IPS DF 19.7 (cell line): ENCODE measurements at regions not wholly inside any gene's neighbourhood (a gene's known extent, or its start where the extent isn't known, plus 50 kb on each side); places are given as distances from the start of the nearest gene placed in this dataset.
A peak's percentile ranks its signal among the peaks of the same experiment; 100 is the strongest.
"Not testable (repeated sequence)": the region's sequence is repeated elsewhere in the genome, so short reads cannot be mapped to it uniquely, and the experiment has no call there.

ENCODE experiments used
- DNase-seq: peaks from one replicate; pipeline ENCODE4 v3.0.0-alpha.2; 2013; ENCODE audit warnings: low read depth, low spot score

- DNase-seq = no peak
Observed at GRCh38 chr2:12613137-12613835, 103.5 kb upstream of the TRIB2 start.

DNA sequence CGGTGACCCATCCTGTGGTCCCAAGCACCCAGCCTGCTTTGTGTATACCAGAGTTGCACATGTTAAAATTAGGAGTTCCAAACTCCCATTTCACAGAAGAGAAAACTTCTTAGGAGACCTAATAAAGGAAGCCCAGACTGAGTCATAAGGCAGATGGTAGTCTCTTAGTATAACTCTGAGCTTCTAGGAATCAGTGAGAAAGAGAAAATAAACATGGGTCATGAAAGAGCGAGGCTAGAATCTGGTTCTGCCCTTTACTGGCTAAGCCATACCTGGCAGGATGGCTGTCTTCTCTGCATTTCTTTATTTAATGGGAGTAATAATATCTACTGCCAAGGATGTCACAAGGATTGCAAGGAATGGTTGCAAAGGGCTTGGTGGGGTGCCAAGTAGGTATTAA lies 101.2 kb upstream of the TRIB2 start:
- no peak for DNase-seq

GRCh38 chr2:12616456-12617156 lies 100.1 kb upstream of the TRIB2 start:
- DNase-seq = no peak

- DNase-seq = no peak
Observed at GRCh38 chr2:12617366-12617765, 99.4 kb upstream of the TRIB2 start.

DNA sequence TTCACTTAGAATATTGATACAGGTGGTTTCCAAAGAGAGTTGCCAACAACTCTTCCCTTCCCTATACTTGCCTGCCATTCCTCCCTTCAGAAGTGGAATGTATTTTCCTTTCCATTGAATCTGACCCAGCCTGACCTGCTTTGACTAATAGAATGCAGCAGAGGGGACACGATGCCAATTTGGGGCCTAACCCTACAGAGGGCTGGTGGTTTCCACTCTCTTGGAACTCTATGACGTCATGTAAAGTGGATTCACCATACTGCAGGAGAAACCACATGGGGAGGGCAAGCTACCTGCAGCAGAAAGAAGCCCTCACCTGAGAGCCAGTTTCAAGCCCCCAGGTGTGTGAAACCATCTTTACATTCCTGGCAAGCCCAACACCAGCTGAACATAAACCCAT lies 98.9 kb upstream of the TRIB2 start:
- no peak for DNase-seq

DNA sequence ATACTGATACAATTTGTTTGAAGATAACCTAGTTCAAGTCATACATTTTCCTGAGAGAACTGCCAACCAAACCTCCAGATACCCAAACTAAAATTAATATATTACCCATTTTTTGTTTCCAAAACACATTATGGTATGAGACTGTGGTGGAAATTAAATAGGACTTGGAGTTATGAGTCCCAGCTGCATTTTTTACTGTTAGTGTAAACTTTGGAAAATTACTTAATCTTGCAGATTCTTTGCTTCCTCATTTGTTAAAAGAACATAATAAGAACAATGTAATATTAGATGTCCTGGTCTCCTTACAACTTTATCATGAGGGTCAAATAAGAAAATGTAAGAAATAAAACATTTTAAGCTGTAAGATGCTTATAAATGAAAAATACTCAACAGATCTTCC lies 98.2 kb upstream of the TRIB2 start:
- no peak for DNase-seq

DNA sequence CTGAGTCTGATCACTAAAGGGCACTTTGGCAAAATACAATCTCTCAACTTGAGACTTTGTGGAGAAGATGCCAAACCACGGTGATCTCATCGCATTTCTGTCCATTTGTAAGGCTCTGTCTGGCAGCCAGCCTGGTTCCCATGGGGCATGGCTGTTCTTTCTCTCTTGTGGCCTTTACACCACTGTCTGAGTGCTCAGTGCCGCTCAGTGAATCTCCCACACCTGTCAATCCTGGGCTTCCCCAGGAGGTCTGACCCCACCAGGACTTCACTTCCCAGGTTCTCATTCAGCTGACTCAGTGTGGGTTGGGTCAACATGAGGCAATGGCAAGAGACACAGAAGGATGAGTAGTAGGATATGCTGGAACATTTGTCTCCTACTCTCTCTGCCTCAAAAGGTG lies 96.8 kb upstream of the TRIB2 start:
- no peak for DNase-seq

- DNase-seq = no peak
Observed at GRCh38 chr2:12620759-12621158, 96.0 kb upstream of the TRIB2 start.

- DNase-seq = no peak
Observed at GRCh38 chr2:12623051-12623450, 93.7 kb upstream of the TRIB2 start.

- DNase-seq = no peak
Observed at GRCh38 chr2:12624384-12624783, 92.4 kb upstream of the TRIB2 start.

- DNase-seq = peak; percentile 40
Observed at GRCh38 chr2:12624905-12625598, 91.7 kb upstream of the TRIB2 start.

- DNase-seq = not testable (repeated sequence)
Observed at GRCh38 chr2:12628541-12628940, 88.2 kb upstream of the TRIB2 start.

DNA sequence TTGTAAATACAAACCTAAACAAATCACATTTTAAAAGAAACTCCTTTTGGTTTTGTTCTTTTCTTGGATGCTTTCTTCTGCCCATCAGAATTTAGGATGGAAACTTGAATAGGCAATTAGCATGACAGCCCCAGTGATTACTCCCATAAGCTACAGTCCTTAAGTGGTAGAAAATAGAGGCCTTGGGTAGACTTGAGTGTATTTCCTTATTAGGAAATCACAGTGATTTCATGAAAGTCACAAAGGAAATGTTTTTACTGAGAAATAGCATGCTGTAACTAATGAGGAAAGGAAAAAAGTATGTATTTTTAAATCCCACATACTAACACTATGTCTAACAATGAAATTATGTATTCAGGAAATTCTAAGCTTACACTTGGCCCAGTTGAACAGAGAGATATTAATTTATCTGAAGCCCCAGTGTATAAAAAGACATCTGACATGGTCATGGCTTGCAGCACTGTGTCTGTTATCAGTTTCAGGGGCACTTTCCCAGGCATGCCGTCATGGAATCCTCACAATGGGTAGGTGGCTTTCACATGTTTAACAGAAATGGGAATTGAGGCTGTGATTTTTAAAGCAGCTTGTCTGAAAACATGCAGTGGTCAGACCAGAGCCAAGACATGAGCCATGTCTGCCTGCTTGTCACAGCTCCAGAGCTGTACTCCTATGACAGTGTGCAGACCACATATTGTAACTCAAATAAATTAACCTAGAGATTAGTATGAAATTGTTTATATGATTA lies 79.7 kb upstream of the TRIB2 start:
- DNase-seq = no peak

- DNase-seq = no peak
Observed at GRCh38 chr2:12637754-12638153, 79.0 kb upstream of the TRIB2 start.

- DNase-seq = no peak
Observed at GRCh38 chr2:12641441-12641840, 75.3 kb upstream of the TRIB2 start.

DNA sequence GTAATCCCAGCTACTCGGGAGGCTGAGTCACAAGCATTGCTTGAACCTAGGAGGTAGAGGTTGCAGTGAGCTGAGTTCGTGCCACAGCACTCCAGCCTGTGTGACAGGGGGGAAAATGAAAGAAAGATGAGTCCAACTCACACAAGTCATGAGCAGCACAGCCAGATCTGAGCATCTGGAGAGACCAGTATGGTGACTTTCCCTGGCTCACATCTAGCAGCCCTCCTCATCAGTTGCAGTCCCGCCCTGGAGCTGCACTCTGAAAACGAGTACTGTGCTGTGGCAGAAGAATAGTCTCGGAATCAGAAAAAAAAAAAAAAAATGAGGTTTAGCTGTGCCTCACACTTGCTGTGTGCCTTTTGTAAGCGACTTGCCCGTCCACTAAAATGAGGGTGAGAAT lies 74.4 kb upstream of the TRIB2 start:
- no peak for DNase-seq

DNA sequence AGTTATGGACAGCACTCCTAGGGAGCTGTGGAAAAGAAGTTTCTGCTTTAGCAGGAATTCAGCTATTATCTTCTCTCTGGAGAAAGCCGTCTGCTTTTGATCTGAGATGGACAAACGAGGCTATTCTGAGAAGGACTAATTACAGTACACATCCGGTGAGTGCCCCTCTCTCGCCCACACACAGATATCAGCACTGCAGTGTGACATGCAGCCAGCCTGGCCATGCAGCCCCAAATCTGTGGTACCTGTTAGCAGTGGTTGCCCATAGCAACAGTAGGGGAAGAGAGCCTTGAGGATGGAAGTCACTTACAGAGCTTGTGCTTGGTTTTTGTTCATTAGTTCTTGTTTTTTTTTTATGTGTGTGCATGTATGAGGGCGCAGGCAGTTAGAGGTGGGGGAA lies 73.9 kb upstream of the TRIB2 start:
- DNase-seq = no peak

- DNase-seq = no peak
Observed at GRCh38 chr2:12649602-12650400, 66.9 kb upstream of the TRIB2 start.

DNA sequence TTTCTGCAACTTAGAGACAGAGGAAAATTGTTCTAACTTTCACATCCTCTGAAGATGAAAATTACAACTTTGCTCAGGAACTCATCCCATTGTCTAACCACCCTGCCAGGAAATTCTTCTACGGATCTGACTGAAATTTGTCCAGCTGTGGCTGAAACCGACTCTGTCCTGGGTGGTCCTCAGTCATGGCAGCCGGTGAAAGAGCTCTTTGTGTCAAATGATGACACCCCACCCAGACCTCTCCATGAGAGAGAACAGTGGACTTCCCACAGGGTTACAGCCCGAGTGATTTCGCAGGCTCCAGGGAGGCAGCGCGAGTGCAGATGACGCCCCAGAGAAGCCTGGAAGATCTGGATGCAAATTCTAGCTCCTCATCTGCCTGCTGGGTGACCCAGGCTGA lies 65.1 kb upstream of the TRIB2 start:
- DNase-seq = no peak

DNA sequence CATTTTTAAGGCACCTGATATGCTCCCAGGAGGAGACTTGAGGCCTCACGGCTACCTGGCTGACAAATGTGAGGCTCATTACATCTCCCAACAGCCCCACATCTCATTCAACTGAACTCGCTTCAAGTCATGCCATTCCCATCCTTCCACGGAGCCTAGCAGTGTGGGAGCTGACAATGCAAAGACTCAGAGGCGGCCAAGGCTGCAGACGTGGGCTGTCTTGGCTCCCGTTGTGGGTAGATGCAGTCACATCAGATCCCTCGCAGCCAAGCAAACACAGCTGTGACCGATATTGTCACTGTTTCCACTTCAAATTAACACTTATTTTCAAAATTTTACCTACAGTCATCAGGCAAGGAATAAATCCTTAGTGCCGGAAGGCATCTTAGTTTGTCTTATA lies 64.0 kb upstream of the TRIB2 start:
- DNase-seq = no peak

- no peak for DNase-seq
Observed at GRCh38 chr2:12657560-12657959, 59.2 kb upstream of the TRIB2 start.
